Astrocyte (in vitro differentiated cells and primary cell): ENCODE measurements at regions not wholly inside any gene's neighbourhood (a gene's known extent, or its start where the extent isn't known, plus 50 kb on each side); places are given as distances from the start of the nearest gene placed in this dataset.

Experiments
- DNase-seq: peaks from one replicate; pipeline ENCODE4 v3.0.0-alpha.2; 2010; ENCODE audit warnings: low read depth
- FAIRE-seq: peaks from 2 replicates; lab custom pipeline; 2011; peaks lifted over from hg19 to GRCh38; lab: Jason Lieb, UNC
- H2AFZ ChIP-seq: 2 replicates; pipeline ENCODE4 v1.6.0; 2012; ENCODE audit warnings: low read depth, low read length, inconsistent platforms
- H3K27ac ChIP-seq: 2 replicates; pipeline ENCODE4 v1.5.1; 2011; ENCODE audit warnings: low read depth, low read length, inconsistent platforms
- H3K27me3 ChIP-seq: 2 replicates; pipeline ENCODE4 v1.6.0; 2011; ENCODE audit warnings: low read length, inconsistent platforms; ENCODE audit not compliant: insufficient read depth
- H3K36me3 ChIP-seq: 2 replicates; pipeline ENCODE4 v1.5.1; 2011; ENCODE audit warnings: low read length, inconsistent platforms; ENCODE audit not compliant: insufficient read depth
- H3K4me1 ChIP-seq: 2 replicates; pipeline ENCODE4 v1.5.1; 2011; ENCODE audit warnings: low read length, inconsistent platforms; ENCODE audit not compliant: insufficient read depth
- H3K4me2 ChIP-seq: 2 replicates; pipeline ENCODE4 v1.6.0; 2012; ENCODE audit warnings: low read length, inconsistent platforms
- H3K4me3 ChIP-seq: 2 replicates; pipeline ENCODE4 v1.5.1; 2011; ENCODE audit warnings: low read depth, mild to moderate bottlenecking, low read length, inconsistent platforms; ENCODE audit not compliant: insufficient read depth
- H3K79me2 ChIP-seq: 2 replicates; pipeline ENCODE4 v1.6.0; 2012; ENCODE audit warnings: mild to moderate bottlenecking, low read length, inconsistent platforms; ENCODE audit not compliant: insufficient read depth
- H3K9ac ChIP-seq: 2 replicates; pipeline ENCODE4 v1.6.0; 2012; ENCODE audit warnings: mild to moderate bottlenecking, low read length, inconsistent platforms
- H3K9me3 ChIP-seq: 2 replicates; pipeline ENCODE4 v1.5.1; 2012; ENCODE audit warnings: low read depth, mild to moderate bottlenecking, low read length, inconsistent platforms; ENCODE audit not compliant: insufficient read depth
- H4K20me1 ChIP-seq: 2 replicates; pipeline ENCODE4 v1.6.0; 2012; ENCODE audit warnings: low read length, inconsistent platforms; ENCODE audit not compliant: insufficient read depth
- H3K27ac Mint-ChIP-seq: one replicate; pipeline ENCODE4 v1.8.0; 2021; ENCODE audit warnings: mild to moderate bottlenecking, mixed read lengths; ENCODE audit not compliant: unreplicated experiment
- H3K27me3 Mint-ChIP-seq: one replicate; pipeline ENCODE4 v1.8.0; 2021; ENCODE audit warnings: low read depth, mixed read lengths; ENCODE audit not compliant: unreplicated experiment
- H3K36me3 Mint-ChIP-seq: one replicate; pipeline ENCODE4 v1.8.0; 2021; ENCODE audit warnings: low read depth, mixed read lengths; ENCODE audit not compliant: unreplicated experiment
- H3K4me1 Mint-ChIP-seq: one replicate; pipeline ENCODE4 v1.8.0; 2021; ENCODE audit warnings: low read depth, mixed read lengths; ENCODE audit not compliant: unreplicated experiment
- H3K4me3 Mint-ChIP-seq: one replicate; pipeline ENCODE4 v1.8.0; 2021; ENCODE audit warnings: mild to moderate bottlenecking, moderate library complexity, mixed read lengths; ENCODE audit not compliant: unreplicated experiment
- H3K9me3 Mint-ChIP-seq: one replicate; pipeline ENCODE4 v1.8.0; 2021; ENCODE audit warnings: mild to moderate bottlenecking, mixed read lengths; ENCODE audit not compliant: unreplicated experiment
- EZH2 ChIP-seq: IDR thresholded peaks from 2 replicates; pipeline ENCODE4 v1.6.1; 2012; ENCODE audit warnings: mild to moderate bottlenecking, low read length, inconsistent platforms; ENCODE audit not compliant: insufficient read depth
- TF ChIP-seq, protein P1 (sequence below): IDR thresholded peaks from 2 replicates; pipeline ENCODE4 v1.5.1; 2011; ENCODE audit warnings: low read depth, mild to moderate bottlenecking, inconsistent platforms, low read length, moderate library complexity; ENCODE audit not compliant: insufficient read depth

DNA sequence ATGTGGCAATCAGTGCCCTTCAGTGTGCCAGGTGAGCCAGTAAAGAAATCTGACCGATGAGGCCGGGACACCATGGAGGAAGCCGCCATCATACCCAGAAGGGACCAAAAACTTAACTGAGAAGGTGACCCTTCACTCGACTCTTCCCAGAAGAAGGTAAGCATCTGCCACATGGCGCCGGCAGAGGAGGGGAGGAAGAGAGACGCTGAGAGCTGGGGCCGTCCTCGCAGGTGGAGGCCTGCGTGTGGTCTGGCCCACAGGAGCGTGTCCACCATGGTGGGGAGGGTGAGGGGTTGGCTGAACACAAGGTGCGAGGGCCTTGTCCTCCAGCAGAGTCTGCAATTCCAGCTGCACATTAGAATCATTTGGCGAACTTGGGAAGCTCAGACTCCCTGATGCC, 513.1 kb upstream of the RAB6C start:
- DNase-seq (no peak), FAIRE-seq (no peak)
- no peaks in the 10 kb centered on the region for H3K4me1 ChIP-seq
- no peak overlapping the region for H3K4me2 ChIP-seq
- H3K27me3 ChIP-seq: no peaks in the 10 kb centered on the region
- Mint-ChIP-seq H3K4me3 (no peak overlapping the region), H3K27ac (no peak overlapping the region), H3K27me3 (peaks cover 22% of the 10 kb centered on the region), H3K36me3 (peaks cover 5% of the 10 kb centered on the region), H3K9me3 (peaks cover 7% of the 10 kb centered on the region), H3K4me1 (no peaks in the 10 kb centered on the region)
- no peak for TF ChIP-seq EZH2
- TF ChIP-seq, protein P1, sequence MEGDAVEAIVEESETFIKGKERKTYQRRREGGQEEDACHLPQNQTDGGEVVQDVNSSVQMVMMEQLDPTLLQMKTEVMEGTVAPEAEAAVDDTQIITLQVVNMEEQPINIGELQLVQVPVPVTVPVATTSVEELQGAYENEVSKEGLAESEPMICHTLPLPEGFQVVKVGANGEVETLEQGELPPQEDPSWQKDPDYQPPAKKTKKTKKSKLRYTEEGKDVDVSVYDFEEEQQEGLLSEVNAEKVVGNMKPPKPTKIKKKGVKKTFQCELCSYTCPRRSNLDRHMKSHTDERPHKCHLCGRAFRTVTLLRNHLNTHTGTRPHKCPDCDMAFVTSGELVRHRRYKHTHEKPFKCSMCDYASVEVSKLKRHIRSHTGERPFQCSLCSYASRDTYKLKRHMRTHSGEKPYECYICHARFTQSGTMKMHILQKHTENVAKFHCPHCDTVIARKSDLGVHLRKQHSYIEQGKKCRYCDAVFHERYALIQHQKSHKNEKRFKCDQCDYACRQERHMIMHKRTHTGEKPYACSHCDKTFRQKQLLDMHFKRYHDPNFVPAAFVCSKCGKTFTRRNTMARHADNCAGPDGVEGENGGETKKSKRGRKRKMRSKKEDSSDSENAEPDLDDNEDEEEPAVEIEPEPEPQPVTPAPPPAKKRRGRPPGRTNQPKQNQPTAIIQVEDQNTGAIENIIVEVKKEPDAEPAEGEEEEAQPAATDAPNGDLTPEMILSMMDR: no peak
- no peaks in the 10 kb centered on the region for H4K20me1 ChIP-seq
- no peaks in the 10 kb centered on the region for H3K79me2 ChIP-seq
- no peak overlapping the region for H3K27ac ChIP-seq
- no peak overlapping the region for H2AFZ ChIP-seq
- no peaks in the 10 kb centered on the region for H3K36me3 ChIP-seq
- peaks cover 11% of the 10 kb centered on the region for H3K9me3 ChIP-seq
- no peak overlapping the region for H3K4me3 ChIP-seq
- H3K9ac ChIP-seq: no peak overlapping the region

DNA sequence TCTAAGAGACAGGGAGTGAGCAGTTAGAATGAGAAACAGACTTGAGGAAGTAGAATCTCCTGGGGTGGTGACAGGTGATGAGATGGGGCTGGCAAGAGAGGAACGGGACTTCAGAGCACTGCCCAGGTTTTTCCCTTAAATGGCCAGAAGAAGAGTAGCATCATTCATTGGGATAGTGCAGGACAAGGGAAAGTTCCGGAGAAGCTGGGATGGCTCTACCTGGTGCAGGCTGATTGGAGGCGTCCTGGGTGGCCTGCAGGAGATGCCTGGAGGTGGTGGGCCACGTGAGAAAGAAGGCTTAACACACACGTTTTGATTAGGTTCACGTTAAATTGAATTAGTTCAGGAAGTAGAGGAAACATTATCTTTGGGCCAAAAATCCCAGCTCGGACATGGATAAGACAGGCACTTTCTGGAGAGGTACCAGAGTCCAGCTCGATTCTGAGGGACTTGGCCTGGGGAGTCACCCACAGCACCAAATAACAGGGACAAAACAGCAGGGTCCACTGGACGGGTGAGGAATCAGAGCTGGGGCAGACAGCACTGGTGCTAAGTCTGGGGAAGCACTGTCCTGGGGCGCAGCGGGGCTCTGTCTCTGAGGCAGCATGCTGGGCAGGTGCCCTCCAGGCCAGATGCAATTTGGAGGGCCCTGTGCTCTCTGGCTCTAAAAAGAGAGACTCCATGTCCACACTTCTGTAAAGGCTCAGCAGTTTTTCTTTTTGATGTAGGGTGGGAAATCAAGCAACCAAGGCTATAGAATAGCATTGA, 512.3 kb upstream of the RAB6C start:
- H3K27me3 Mint-ChIP-seq: peaks cover 20% of the 10 kb centered on the region
- Histone ChIP-seq H3K36me3 (no peaks in the 10 kb centered on the region), H3K27ac (no peak overlapping the region), H3K79me2 (no peaks in the 10 kb centered on the region), H4K20me1 (no peaks in the 10 kb centered on the region), H2AFZ (no peak overlapping the region), H3K4me3 (no peak overlapping the region), H3K9ac (no peak overlapping the region), H3K4me2 (no peak overlapping the region), H3K27me3 (no peaks in the 10 kb centered on the region), H3K4me1 (no peaks in the 10 kb centered on the region), H3K9me3 (peaks cover 11% of the 10 kb centered on the region)
- no peak overlapping the region for H3K4me3 Mint-ChIP-seq
- H3K27ac Mint-ChIP-seq: no peak overlapping the region
- peaks cover 5% of the 10 kb centered on the region for H3K36me3 Mint-ChIP-seq
- FAIRE-seq (no peak), DNase-seq (no peak)
- TF ChIP-seq EZH2: no peak
- TF ChIP-seq, protein P1: no peak
- peaks cover 7% of the 10 kb centered on the region for H3K9me3 Mint-ChIP-seq
- H3K4me1 Mint-ChIP-seq: no peaks in the 10 kb centered on the region

DNA sequence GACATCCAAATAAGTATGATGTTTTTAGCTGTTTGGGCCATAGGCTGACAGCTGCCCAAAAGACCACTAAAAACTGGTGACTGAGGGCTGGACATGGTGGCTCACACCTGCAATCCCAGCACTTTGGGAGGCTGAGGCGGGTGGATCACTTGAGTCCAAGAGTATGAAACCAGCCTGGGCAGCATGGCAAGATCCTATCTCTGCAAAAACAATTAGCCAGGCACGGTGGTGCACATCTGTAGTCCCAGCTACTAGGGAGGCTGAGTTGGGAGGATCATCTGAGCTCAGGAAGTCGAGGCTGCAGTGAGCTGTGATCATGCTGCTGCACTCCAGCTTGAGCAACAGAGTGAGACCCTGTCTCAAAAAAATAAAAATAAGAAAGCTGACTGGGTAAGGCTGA, 511.5 kb upstream of the RAB6C start:
- no peaks in the 10 kb centered on the region for H3K79me2 ChIP-seq
- TF ChIP-seq, protein P1: no peak
- no peak overlapping the region for H3K4me3 ChIP-seq
- peaks cover 11% of the 10 kb centered on the region for H3K9me3 ChIP-seq
- Mint-ChIP-seq H3K4me3 (no peak overlapping the region), H3K4me1 (no peaks in the 10 kb centered on the region), H3K27me3 (peaks cover 20% of the 10 kb centered on the region), H3K9me3 (peaks cover 7% of the 10 kb centered on the region), H3K36me3 (peaks cover 5% of the 10 kb centered on the region), H3K27ac (no peak overlapping the region)
- no peak for DNase-seq
- no peaks in the 10 kb centered on the region for H3K36me3 ChIP-seq
- H3K27ac ChIP-seq: no peak overlapping the region
- H3K4me1 ChIP-seq: no peaks in the 10 kb centered on the region
- H4K20me1 ChIP-seq: no peaks in the 10 kb centered on the region
- FAIRE-seq: no peak
- no peaks in the 10 kb centered on the region for H3K27me3 ChIP-seq
- no peak overlapping the region for H3K9ac ChIP-seq
- H2AFZ ChIP-seq: no peak overlapping the region
- H3K4me2 ChIP-seq: no peak overlapping the region
